ENCODE measurements at regions not wholly inside any gene's neighbourhood (a gene's known extent, or its start where the extent isn't known, plus 50 kb on each side); places are given as distances from the start of the nearest gene placed in this dataset.

DNA sequence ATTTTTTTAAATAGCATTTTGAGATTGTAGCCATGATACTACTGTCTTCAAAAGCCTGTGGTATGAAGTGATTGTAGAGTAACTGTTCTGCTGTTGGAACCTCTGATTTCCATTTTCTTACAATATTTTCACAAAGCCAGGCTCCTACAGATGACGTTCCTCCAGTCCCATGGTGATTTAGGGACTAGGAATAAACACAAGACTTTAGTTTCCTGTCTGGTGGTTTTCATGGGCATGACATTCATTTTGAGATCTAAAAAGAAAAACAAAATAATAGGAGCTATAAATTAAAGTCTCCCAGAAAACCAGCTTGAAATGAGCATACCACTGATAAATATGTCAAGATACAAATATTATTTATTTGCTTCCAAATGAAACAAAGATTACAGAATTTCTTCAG, 1223.5 kb upstream of the CELF4 start:
- DNase-seq (ENCODE audit: low read depth, low spot score) (no peak), FAIRE-seq (no peak)
- Histone ChIP-seq H3K4me3 (replicated peaks in 1 of 3; ENCODE audit: insufficient read depth in 1 of 3, low read depth in 1 of 3, low read length in 3 of 3) (no peak overlapping the region), H3K27me3 (ENCODE audit: control insufficient read depth in 2 of 2, insufficient read depth in 2 of 2, low read length in 2 of 2) (no peaks in the 10 kb centered on the region), H2AFZ (ENCODE audit: low read depth, low read length) (no peak overlapping the region), H4K20me1 (replicated peaks; ENCODE audit: control insufficient read depth, extremely low read depth, insufficient read depth, low read length) (no peaks in the 10 kb centered on the region), H3K27ac (ENCODE audit: insufficient read depth, low read depth, low read length) (no peak overlapping the region), H3K79me2 (ENCODE audit: control insufficient read depth, insufficient read depth, low read length) (no peaks in the 10 kb centered on the region), H3K4me1 (ENCODE audit: control insufficient read depth, extremely low read depth, insufficient read depth, low read length) (no peaks in the 10 kb centered on the region), H3K9me3 (replicated peaks; ENCODE audit: control insufficient read depth, insufficient read depth, low read length) (no peaks in the 10 kb centered on the region), H3K9me1 (replicated peaks; ENCODE audit: control insufficient read depth, extremely low read depth, insufficient read depth, low read length) (no peaks in the 10 kb centered on the region), H3K9ac (replicated peaks; ENCODE audit: extremely low read depth, insufficient read depth, low read length) (no peak overlapping the region), H3K4me2 (ENCODE audit: insufficient read depth, low read length) (no peak overlapping the region), H3K36me3 (ENCODE audit: control insufficient read depth in 2 of 2, extremely low read depth in 1 of 2, insufficient read depth in 2 of 2, low read length in 2 of 2) (no peaks in the 10 kb centered on the region)
- POLR2A ChIA-PET, result no interaction called here
- dilution Hi-C loops (cut with MboI; ENCODE audit: extremely low pct_ligation_motif_present, low sequenced_read_pairs), result no loop called here
- no TSS peak for BruUV-seq (replicated peaks)
- TF ChIP-seq POLR2AphosphoS5 (IDR thresholded peaks at IDR 0.05; ENCODE audit: insufficient read depth, low read depth, low read length) (no peak), EZH2 (IDR thresholded peaks at IDR 0.05; ENCODE audit: borderline replicate concordance, low read depth, low read length, severe bottlenecking) (no peak), JUN (IDR thresholded peaks at IDR 0.05; ENCODE audit: borderline replicate concordance, insufficient read depth, insufficient read length, low read depth) (no peak), MYC (IDR thresholded peaks at IDR 0.05; ENCODE audit: low read depth, low read length) (no peak), GATA2 (IDR thresholded peaks at IDR 0.05; ENCODE audit: insufficient read depth, insufficient read length, low read depth, low read length) (no peak), FOS (IDR thresholded peaks at IDR 0.05; ENCODE audit: borderline replicate concordance, insufficient read depth, low read length) (no peak), POLR2A (IDR thresholded peaks at IDR 0.05; ENCODE audit: low read depth, low read length) (no peak)
- TF ChIP-seq, protein P1, sequence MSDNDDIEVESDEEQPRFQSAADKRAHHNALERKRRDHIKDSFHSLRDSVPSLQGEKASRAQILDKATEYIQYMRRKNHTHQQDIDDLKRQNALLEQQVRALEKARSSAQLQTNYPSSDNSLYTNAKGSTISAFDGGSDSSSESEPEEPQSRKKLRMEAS (IDR thresholded peaks at IDR 0.05; ENCODE audit: insufficient read depth, insufficient read length), result no peak
- TF ChIP-seq, protein P2, sequence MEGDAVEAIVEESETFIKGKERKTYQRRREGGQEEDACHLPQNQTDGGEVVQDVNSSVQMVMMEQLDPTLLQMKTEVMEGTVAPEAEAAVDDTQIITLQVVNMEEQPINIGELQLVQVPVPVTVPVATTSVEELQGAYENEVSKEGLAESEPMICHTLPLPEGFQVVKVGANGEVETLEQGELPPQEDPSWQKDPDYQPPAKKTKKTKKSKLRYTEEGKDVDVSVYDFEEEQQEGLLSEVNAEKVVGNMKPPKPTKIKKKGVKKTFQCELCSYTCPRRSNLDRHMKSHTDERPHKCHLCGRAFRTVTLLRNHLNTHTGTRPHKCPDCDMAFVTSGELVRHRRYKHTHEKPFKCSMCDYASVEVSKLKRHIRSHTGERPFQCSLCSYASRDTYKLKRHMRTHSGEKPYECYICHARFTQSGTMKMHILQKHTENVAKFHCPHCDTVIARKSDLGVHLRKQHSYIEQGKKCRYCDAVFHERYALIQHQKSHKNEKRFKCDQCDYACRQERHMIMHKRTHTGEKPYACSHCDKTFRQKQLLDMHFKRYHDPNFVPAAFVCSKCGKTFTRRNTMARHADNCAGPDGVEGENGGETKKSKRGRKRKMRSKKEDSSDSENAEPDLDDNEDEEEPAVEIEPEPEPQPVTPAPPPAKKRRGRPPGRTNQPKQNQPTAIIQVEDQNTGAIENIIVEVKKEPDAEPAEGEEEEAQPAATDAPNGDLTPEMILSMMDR (IDR thresholded peaks at IDR 0.05; ENCODE audit: extremely low read depth in 1 of 2, insufficient read depth in 1 of 2, low read depth in 1 of 2, low read length in 2 of 2), result no peak
- intact Hi-C loops (cut with micrococcal nuclease), result no loop called here
- CTCF ChIA-PET, result no interaction called here

Measured in endothelial cell of umbilical vein (primary cell).